Right lobe of liver (tissue), 6 donors: ENCODE measurements at regions not wholly inside any gene's neighbourhood (a gene's known extent, or its start where the extent isn't known, plus 50 kb on each side); places are given as distances from the start of the nearest gene placed in this dataset.

Experiments used
- ATAC-seq, 4 donors: fragments of 200-7000 bp; cut with Tn5 transposase; one replicate each; pipeline ENCODE4 v1.9.1; 2020; ENCODE audit warnings: mild to moderate bottlenecking in 4 of 4, moderate library complexity in 4 of 4
- DNase-seq, 3 donors: peaks; one replicate each; pipeline ENCODE4 v3.0.0-alpha.2; 2020
- H3K27ac ChIP-seq, 3 donors: fragments of 200-600 bp; one replicate each; pipeline ENCODE4 v1.8.0; 2022
- H3K27me3 ChIP-seq, 2 donors: fragments of 200-600 bp; one replicate each; pipeline ENCODE4 v1.8.0; 2022
- H3K36me3 ChIP-seq, 4 donors: fragments of 200-600 bp; sonication (generic) in 1 of 4; one replicate each; pipeline versions ENCODE4 v1.5.1 to v1.8.0; 2017 to 2022; ENCODE audit warnings: control low read depth in 1 of 4
- H3K4me1 ChIP-seq, 4 donors: fragments of 200-600 bp; sonication (generic) in 1 of 4; one replicate each; pipeline versions ENCODE4 v1.5.1 to v1.8.0; 2017 to 2022; ENCODE audit warnings: control low read depth in 1 of 4
- H3K4me3 ChIP-seq, 3 donors: fragments of 200-600 bp; one replicate each; pipeline ENCODE4 v1.8.0; 2022
- H3K9me3 ChIP-seq, 4 donors: fragments of 200-600 bp; sonication (generic) in 1 of 4; one replicate each; pipeline versions ENCODE4 v1.5.1 to v1.8.0; 2017 to 2022; ENCODE audit warnings: control low read depth in 1 of 4
- POLR2A ChIP-seq: fragments of 450-650 bp; IDR thresholded peaks from one replicate; pipeline ENCODE4 v1.6.1; 2017; ENCODE audit warnings: antibody characterized with exemption, mild to moderate bottlenecking
- WGBS: methylation state at CpG from one replicate; pipeline ENCODE4 v1.1.6; 2018; ENCODE audit warnings: low coverage, low lambda C conversion rate; ENCODE audit not compliant: insufficient coverage; ENCODE audit errors: missing lambda C conversion rate; 5-methylcytosine and 5-hydroxymethylcytosine counted together
- intact Hi-C, 2 donors: fragments of 100-400 bp; cut with DNase I; formaldehyde crosslinking; loops; one replicate each; pipeline versions ENCODE4 v1.11.2 to v1.14.1; 2022
- TF ChIP-seq, protein P1 (sequence below), 4 donors: fragments of 200-600 bp in 3 of 4; fragments of 450-650 bp in 1 of 4; IDR thresholded peaks; one replicate each; pipeline versions ENCODE4 v1.5.1 to v1.8.0; 2016 to 2022; ENCODE audit warnings: antibody characterized with exemption in 4 of 4, mild to moderate bottlenecking in 2 of 4
- donor health status: DM: no; HTN: yes; CAD: no.
- donor health status: DM: no; HTN: no; CAD: no.
- donor health status: DM: no; HTN: no; CAD: no.
- donor health status: DM: no; HTN: yes; CAD: no.
- donor health status: DM: no; HTN: yes; CAD: no.

DNA sequence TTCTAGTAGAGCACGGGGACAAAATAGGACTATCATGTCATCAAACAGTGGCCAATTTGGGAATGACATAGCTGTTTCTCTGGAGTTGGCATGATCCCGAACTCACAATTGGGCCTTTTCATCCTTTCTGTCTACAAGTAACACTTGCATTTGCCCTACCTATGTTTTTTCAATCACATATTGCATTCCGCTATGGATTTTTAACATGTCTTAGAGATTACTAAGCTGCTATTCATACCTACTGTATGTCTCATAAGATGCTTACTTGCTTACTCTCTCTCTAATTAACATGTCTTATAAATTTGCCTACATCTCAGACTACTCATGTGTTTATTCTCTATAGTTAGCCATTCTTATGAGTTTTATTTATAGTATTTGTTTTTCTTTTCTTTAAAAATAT, 341.2 kb upstream of the CTNND2 start:
- TF ChIP-seq POLR2A, result no peak
- TF ChIP-seq, protein P1, sequence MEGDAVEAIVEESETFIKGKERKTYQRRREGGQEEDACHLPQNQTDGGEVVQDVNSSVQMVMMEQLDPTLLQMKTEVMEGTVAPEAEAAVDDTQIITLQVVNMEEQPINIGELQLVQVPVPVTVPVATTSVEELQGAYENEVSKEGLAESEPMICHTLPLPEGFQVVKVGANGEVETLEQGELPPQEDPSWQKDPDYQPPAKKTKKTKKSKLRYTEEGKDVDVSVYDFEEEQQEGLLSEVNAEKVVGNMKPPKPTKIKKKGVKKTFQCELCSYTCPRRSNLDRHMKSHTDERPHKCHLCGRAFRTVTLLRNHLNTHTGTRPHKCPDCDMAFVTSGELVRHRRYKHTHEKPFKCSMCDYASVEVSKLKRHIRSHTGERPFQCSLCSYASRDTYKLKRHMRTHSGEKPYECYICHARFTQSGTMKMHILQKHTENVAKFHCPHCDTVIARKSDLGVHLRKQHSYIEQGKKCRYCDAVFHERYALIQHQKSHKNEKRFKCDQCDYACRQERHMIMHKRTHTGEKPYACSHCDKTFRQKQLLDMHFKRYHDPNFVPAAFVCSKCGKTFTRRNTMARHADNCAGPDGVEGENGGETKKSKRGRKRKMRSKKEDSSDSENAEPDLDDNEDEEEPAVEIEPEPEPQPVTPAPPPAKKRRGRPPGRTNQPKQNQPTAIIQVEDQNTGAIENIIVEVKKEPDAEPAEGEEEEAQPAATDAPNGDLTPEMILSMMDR (IDR thresholded peaks at IDR 0.05), result no peak
- intact Hi-C loops, result no loop called here
- 50% methylated on average over 3 of the region's 3 CpGs for WGBS
- no peak for ATAC-seq
- DNase-seq, result no peak
- Histone ChIP-seq H3K27ac (no peak overlapping the region), H3K4me3 (no peak overlapping the region), H3K4me1 (no peaks in the 10 kb centered on the region), H3K36me3 (no peaks in the 10 kb centered on the region), H3K27me3 (no peaks in the 10 kb centered on the region), H3K9me3 (peaks cover 0 to 3% (median 0%) of the 10 kb centered on the region in 4 donors)

DNA sequence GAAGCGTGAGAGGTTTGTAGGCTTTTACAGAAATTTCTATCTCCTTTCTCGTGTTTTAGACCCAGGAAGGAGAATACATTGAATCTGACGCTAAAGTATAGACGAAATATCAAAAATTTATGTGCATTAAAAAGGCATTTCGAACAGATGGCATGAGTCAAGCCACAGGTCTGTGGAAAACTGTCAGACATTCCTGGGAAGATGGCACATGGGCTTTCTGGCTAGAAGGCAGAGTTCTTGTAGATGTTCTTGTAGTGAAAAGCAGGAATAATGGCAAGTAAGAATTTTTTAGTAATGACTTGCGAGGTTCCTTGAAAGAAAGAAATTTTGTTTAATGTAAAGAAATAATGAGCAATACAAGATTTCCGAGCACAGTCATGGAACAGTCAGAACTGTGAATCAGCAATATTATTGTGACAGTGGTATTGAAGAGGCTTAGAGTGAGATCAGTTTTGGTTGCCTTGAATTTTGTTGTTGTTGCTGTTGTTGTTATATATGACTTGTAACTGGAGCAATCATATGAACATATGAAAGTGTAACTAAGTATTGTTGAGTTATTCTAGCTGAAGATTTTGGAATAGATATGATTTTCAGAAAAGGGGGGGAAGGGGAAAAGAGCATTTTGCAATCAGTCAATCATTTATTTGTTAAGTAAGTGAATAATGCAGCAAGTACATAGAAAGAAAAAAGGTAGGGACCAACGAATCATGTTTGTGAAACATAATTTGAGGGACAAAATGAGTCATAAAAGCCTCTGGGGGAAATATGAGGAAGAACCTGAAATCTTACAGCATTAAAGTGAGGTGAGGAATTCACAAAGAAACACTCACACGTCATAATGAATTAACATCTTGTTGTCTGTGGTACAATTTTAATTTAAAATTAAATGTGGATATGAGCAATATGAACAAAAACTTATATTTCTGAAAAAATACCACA, 339.0 kb upstream of the CTNND2 start:
- ATAC-seq (no peak), DNase-seq (no peak)
- Histone ChIP-seq H3K4me3 (no peak overlapping the region), H3K27ac (no peak overlapping the region), H3K4me1 (no peaks in the 10 kb centered on the region), H3K9me3 (no peaks in the 10 kb centered on the region), H3K36me3 (no peaks in the 10 kb centered on the region), H3K27me3 (no peaks in the 10 kb centered on the region)
- intact Hi-C loops, result no loop called here
- 37% methylated on average over 9 of the region's 9 CpGs for WGBS
- no peak for TF ChIP-seq POLR2A
- TF ChIP-seq, protein P1 (IDR thresholded peaks at IDR 0.05), result no peak

- intact Hi-C loops, result no loop called here
- DNase-seq (no peak), ATAC-seq (no peak)
- Histone ChIP-seq H3K27me3 (no peaks in the 10 kb centered on the region), H3K27ac (no peak overlapping the region), H3K36me3 (no peaks in the 10 kb centered on the region), H3K4me1 (no peaks in the 10 kb centered on the region), H3K9me3 (no peaks in the 10 kb centered on the region), H3K4me3 (no peak overlapping the region)
- no peak for TF ChIP-seq POLR2A
- TF ChIP-seq, protein P1 (IDR thresholded peaks at IDR 0.05), result no peak
- 16% methylated on average over 6 of the region's 6 CpGs for WGBS
Observed at GRCh38 chr5:12237837-12238575, 333.8 kb upstream of the CTNND2 start.

GRCh38 chr5:12230659-12231058, 326.4 kb upstream of the CTNND2 start:
- H3K36me3 ChIP-seq, result no peaks in the 10 kb centered on the region
- WGBS, result 57% methylated on average over 8 of the region's 9 CpGs
- no peaks in the 10 kb centered on the region for H3K27me3 ChIP-seq
- no peaks in the 10 kb centered on the region for H3K9me3 ChIP-seq
- ATAC-seq (no peak), DNase-seq (no peak)
- no peak for TF ChIP-seq POLR2A
- TF ChIP-seq, protein P1 (IDR thresholded peaks at IDR 0.05), result no peak
- no peaks in the 10 kb centered on the region for H3K4me1 ChIP-seq
- no peak overlapping the region for H3K4me3 ChIP-seq
- intact Hi-C loops, result no loop called here
- no peak overlapping the region for H3K27ac ChIP-seq
